ENCODE measurements at regions not wholly inside any gene's neighbourhood (a gene's known extent, or its start where the extent isn't known, plus 50 kb on each side); places are given as distances from the start of the nearest gene placed in this dataset.

DNA sequence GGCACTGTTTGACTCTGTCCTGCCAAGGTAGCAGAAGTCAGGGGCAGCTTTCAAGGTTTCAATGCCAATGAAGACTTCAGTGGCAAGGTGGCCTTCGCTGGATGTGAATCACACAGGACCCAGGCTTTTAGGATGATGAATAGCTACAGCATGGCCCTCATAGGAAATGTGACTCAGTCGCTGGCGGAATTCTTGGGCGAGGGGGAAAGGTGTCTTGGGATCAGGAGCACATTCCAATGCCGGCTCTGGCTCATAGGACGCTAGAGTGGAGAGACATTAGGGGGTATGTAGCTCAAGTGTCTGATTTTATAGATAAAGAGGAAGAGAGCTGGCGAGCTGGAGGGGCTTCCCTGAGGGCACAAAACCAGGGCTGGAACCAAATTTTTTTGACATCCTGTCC lies 68.6 kb downstream of the SMIM21 start:
- TF ChIP-seq, protein P1, sequence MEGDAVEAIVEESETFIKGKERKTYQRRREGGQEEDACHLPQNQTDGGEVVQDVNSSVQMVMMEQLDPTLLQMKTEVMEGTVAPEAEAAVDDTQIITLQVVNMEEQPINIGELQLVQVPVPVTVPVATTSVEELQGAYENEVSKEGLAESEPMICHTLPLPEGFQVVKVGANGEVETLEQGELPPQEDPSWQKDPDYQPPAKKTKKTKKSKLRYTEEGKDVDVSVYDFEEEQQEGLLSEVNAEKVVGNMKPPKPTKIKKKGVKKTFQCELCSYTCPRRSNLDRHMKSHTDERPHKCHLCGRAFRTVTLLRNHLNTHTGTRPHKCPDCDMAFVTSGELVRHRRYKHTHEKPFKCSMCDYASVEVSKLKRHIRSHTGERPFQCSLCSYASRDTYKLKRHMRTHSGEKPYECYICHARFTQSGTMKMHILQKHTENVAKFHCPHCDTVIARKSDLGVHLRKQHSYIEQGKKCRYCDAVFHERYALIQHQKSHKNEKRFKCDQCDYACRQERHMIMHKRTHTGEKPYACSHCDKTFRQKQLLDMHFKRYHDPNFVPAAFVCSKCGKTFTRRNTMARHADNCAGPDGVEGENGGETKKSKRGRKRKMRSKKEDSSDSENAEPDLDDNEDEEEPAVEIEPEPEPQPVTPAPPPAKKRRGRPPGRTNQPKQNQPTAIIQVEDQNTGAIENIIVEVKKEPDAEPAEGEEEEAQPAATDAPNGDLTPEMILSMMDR (IDR thresholded peaks at IDR 0.05) = no peak
- no peak for TF ChIP-seq POLR2A (IDR thresholded peaks at IDR 0.05)

Measured in Peyer's patch (tissue), 4 donors.